ENCODE measurements at regions not wholly inside any gene's neighbourhood (a gene's known extent, or its start where the extent isn't known, plus 50 kb on each side); places are given as distances from the start of the nearest gene placed in this dataset.

GRCh38 chr3:20852712-20853111 is 666.7 kb upstream of the SGO1 start:
- no peak for TF ChIP-seq PATZ1 (CRISPR knock-in tag; IDR thresholded peaks at IDR 0.05; ENCODE audit: borderline replicate concordance)
- TF ChIP-seq TOX (CRISPR knock-in tag; IDR thresholded peaks at IDR 0.05; ENCODE audit: borderline replicate concordance): no peak
- no peak for TF ChIP-seq ZFP3 (CRISPR knock-in tag; IDR thresholded peaks at IDR 0.05)
- TF ChIP-seq BACH2 (CRISPR knock-in tag; IDR thresholded peaks at IDR 0.05; ENCODE audit: borderline replicate concordance): no peak
- TF ChIP-seq ZNF70 (CRISPR knock-in tag; IDR thresholded peaks at IDR 0.05): no peak
- TF ChIP-seq ESRRG (CRISPR knock-in tag; IDR thresholded peaks at IDR 0.05): no peak
- TF ChIP-seq ZNF565 (CRISPR knock-in tag; conservative IDR thresholded peaks at IDR 0.05; ENCODE audit: low read depth): no peak
- no peak for TF ChIP-seq CSDC2 (CRISPR knock-in tag; IDR thresholded peaks at IDR 0.05)
- TF ChIP-seq OSR1 (CRISPR knock-in tag; IDR thresholded peaks at IDR 0.05): no peak
- TF ChIP-seq ZC3H10 (CRISPR knock-in tag; IDR thresholded peaks at IDR 0.05): no peak
- TF ChIP-seq CSRNP3 (CRISPR knock-in tag; IDR thresholded peaks at IDR 0.05): no peak
- no peak for TF ChIP-seq ZFP30 (CRISPR knock-in tag; IDR thresholded peaks at IDR 0.05)
- TF ChIP-seq GLIS3 (CRISPR knock-in tag; IDR thresholded peaks at IDR 0.05): no peak

Data from SK-N-SH treated with all-trans-retinoic acid at 6 μM for 48 hours (cell line).